ENCODE measurements at regions not wholly inside any gene's neighbourhood (a gene's known extent, or its start where the extent isn't known, plus 50 kb on each side); places are given as distances from the start of the nearest gene placed in this dataset.

- no peaks in the 10 kb centered on the region for H3K4me1 ChIP-seq (ENCODE audit: control insufficient read depth, insufficient read depth, low read length)
- in situ Hi-C loops (cut with HindIII; ENCODE audit: low pct_unique_long_range_greater_than_20kb, low sequenced_read_pairs), result no loop called here
- DNase-seq (ENCODE audit: low read depth, low spot score) (no peak), ATAC-seq (peak; percentile 74; the same call in 1 of the 2 replicates)
- no peaks in the 10 kb centered on the region for H3K27me3 ChIP-seq (ENCODE audit: control insufficient read depth, insufficient read depth, low read length)
- ChIA-PET POLR2A (interaction anchor here (1.0 kb wide), 1 partner anchor 87 kb away, joined by 3 read pairs; no protein-coding TSS in a partner anchor), CTCF (no interaction called here)
- BruUV-seq (replicated peaks), result no TSS peak
- TF ChIP-seq SIN3A (IDR thresholded peaks at IDR 0.05; ENCODE audit: borderline replicate concordance, insufficient read depth, low read depth, low read length) (no peak), CTCF (IDR thresholded peaks at IDR 0.05) (peak; percentile 64)
- intact Hi-C loops (cut with micrococcal nuclease; ENCODE audit: unreplicated experiment), result loop anchor here (5.0 kb wide), 1 partner anchor 89 kb away; no protein-coding TSS in a partner anchor
- H3K9me3 ChIP-seq (ENCODE audit: control insufficient read depth, insufficient read depth, low read depth, low read length), result no peaks in the 10 kb centered on the region
- H3K27ac ChIP-seq (ENCODE audit: low read length), result no peak overlapping the region
- H3K4me3 ChIP-seq (ENCODE audit: low read depth in 2 of 2, low read length in 2 of 2), result no peak overlapping the region
- no peaks in the 10 kb centered on the region for H3K36me3 ChIP-seq (ENCODE audit: control insufficient read depth, insufficient read depth, low read length)
Measured at GRCh38 chr4:111943796-111944203, 201.5 kb upstream of the FAM241A start.

- POLR2A ChIA-PET, result interaction anchor here (0.7 kb wide), 1 partner anchor 60 kb away, joined by 4 read pairs; no protein-coding TSS in a partner anchor
- intact Hi-C loops (cut with micrococcal nuclease; ENCODE audit: unreplicated experiment), result no loop called here
Measured at GRCh38 chr4:111945014-111945413, 200.2 kb upstream of the FAM241A start.

GRCh38 chr4:111946800-111947199 lies 198.5 kb upstream of the FAM241A start:
- intact Hi-C loops (cut with micrococcal nuclease; ENCODE audit: unreplicated experiment), result no loop called here
- Histone ChIP-seq H3K27me3 (ENCODE audit: control insufficient read depth, insufficient read depth, low read length) (no peaks in the 10 kb centered on the region), H3K4me3 (ENCODE audit: low read depth in 2 of 2, low read length in 2 of 2) (no peak overlapping the region), H3K36me3 (ENCODE audit: control insufficient read depth, insufficient read depth, low read length) (no peaks in the 10 kb centered on the region), H3K27ac (ENCODE audit: low read length) (no peak overlapping the region), H3K4me1 (ENCODE audit: control insufficient read depth, insufficient read depth, low read length) (no peaks in the 10 kb centered on the region), H3K9me3 (ENCODE audit: control insufficient read depth, insufficient read depth, low read depth, low read length) (no peaks in the 10 kb centered on the region)
- POLR2A ChIA-PET, result no interaction called here
- ATAC-seq (no peak), DNase-seq (ENCODE audit: low read depth, low spot score) (no peak)
- no TSS peak for BruUV-seq (replicated peaks)
- no peak for TF ChIP-seq POLR2AphosphoS5 (IDR thresholded peaks at IDR 0.05; ENCODE audit: low read depth, low read length)
- TF ChIP-seq SIN3A (IDR thresholded peaks at IDR 0.05; ENCODE audit: borderline replicate concordance, insufficient read depth, low read depth, low read length), result no peak
- no peak for TF ChIP-seq TCF7L2 (IDR thresholded peaks at IDR 0.05; ENCODE audit: low read depth, low read length)
- TF ChIP-seq REST (IDR thresholded peaks at IDR 0.05; ENCODE audit: insufficient read depth in 1 of 2, low read depth in 2 of 2, low read length in 1 of 2), result no peak
- no peak for TF ChIP-seq CTCF (IDR thresholded peaks at IDR 0.05)
- CTCF ChIA-PET, result no interaction called here
- in situ Hi-C loops (cut with HindIII; ENCODE audit: low pct_unique_long_range_greater_than_20kb, low sequenced_read_pairs), result no loop called here

More at GRCh38 chr4:111945014-111945413, 200.2 kb upstream of the FAM241A start:
- in situ Hi-C loops (cut with HindIII; ENCODE audit: low pct_unique_long_range_greater_than_20kb, low sequenced_read_pairs), result no loop called here
- Histone ChIP-seq H3K9me3 (ENCODE audit: control insufficient read depth, insufficient read depth, low read depth, low read length) (no peaks in the 10 kb centered on the region), H3K4me1 (ENCODE audit: control insufficient read depth, insufficient read depth, low read length) (no peaks in the 10 kb centered on the region), H3K27ac (ENCODE audit: low read length) (no peak overlapping the region), H3K4me3 (ENCODE audit: low read depth in 2 of 2, low read length in 2 of 2) (no peak overlapping the region), H3K36me3 (ENCODE audit: control insufficient read depth, insufficient read depth, low read length) (no peaks in the 10 kb centered on the region), H3K27me3 (ENCODE audit: control insufficient read depth, insufficient read depth, low read length) (no peaks in the 10 kb centered on the region)
- DNase-seq (ENCODE audit: low read depth, low spot score), result no peak
- CTCF ChIA-PET, result no interaction called here
- TF ChIP-seq POLR2AphosphoS5 (IDR thresholded peaks at IDR 0.05; ENCODE audit: low read depth, low read length) (no peak), REST (IDR thresholded peaks at IDR 0.05; ENCODE audit: insufficient read depth in 1 of 2, low read depth in 2 of 2, low read length in 1 of 2) (peak in 1 of 2 experiments; percentile 56; a peak in 1 of 4 replicates)
- ATAC-seq, result no peak
- no TSS peak for BruUV-seq (replicated peaks)
